KOPT-K1 (cell line): ENCODE measurements at regions not wholly inside any gene's neighbourhood (a gene's known extent, or its start where the extent isn't known, plus 50 kb on each side); places are given as distances from the start of the nearest gene placed in this dataset.
"Not testable (repeated sequence)": the region's sequence is repeated elsewhere in the genome, so short reads cannot be mapped to it uniquely, and the experiment has no call there.

Experiments
- H3K27ac ChIP-seq: fragments of 200-600 bp; sonication (generic); 2 replicates; pipeline ENCODE4 v1.5.1; 2016; ENCODE audit warnings: antibody characterized with exemption, mild to moderate bottlenecking, low read depth, low read length; ENCODE audit not compliant: poor library complexity, severe bottlenecking
- H3K36me3 ChIP-seq: fragments of 200-600 bp; sonication (generic); 2 replicates; pipeline ENCODE4 v1.5.1; 2017; ENCODE audit warnings: antibody characterized with exemption, mild to moderate bottlenecking, low read length, moderate library complexity; ENCODE audit not compliant: insufficient read depth
- H3K9me3 ChIP-seq: fragments of 200-600 bp; sonication (generic); 2 replicates; pipeline ENCODE4 v1.5.1; 2017; ENCODE audit warnings: antibody characterized with exemption, low read length, mild to moderate bottlenecking; ENCODE audit not compliant: insufficient read depth, poor library complexity, severe bottlenecking

- no peaks in the 10 kb centered on the region for H3K36me3 ChIP-seq
- no peaks in the 10 kb centered on the region for H3K9me3 ChIP-seq
- H3K27ac ChIP-seq: no peak overlapping the region
Observed at GRCh38 chr21:15119486-15119885, 54.7 kb upstream of the NRIP1 start.

- Histone ChIP-seq H3K27ac (no peak overlapping the region), H3K9me3 (no peaks in the 10 kb centered on the region), H3K36me3 (no peaks in the 10 kb centered on the region)
Observed at GRCh38 chr21:15121097-15121654, 56.4 kb upstream of the NRIP1 start.

- no peak overlapping the region for H3K27ac ChIP-seq
- H3K9me3 ChIP-seq: no peaks in the 10 kb centered on the region
- no peaks in the 10 kb centered on the region for H3K36me3 ChIP-seq
Observed at GRCh38 chr21:15121655-15122120, 56.9 kb upstream of the NRIP1 start.

GRCh38 chr21:15122241-15122640, 57.4 kb upstream of the NRIP1 start:
- Histone ChIP-seq H3K27ac (no peak overlapping the region), H3K36me3 (no peaks in the 10 kb centered on the region), H3K9me3 (no peaks in the 10 kb centered on the region)

- H3K9me3 ChIP-seq: no peaks in the 10 kb centered on the region
- no peak overlapping the region for H3K27ac ChIP-seq
- no peaks in the 10 kb centered on the region for H3K36me3 ChIP-seq
Observed at GRCh38 chr21:15124731-15125130, 59.9 kb upstream of the NRIP1 start.

GRCh38 chr21:15126948-15127347, 62.1 kb upstream of the NRIP1 start:
- no peaks in the 10 kb centered on the region for H3K9me3 ChIP-seq
- no peaks in the 10 kb centered on the region for H3K36me3 ChIP-seq
- no peak overlapping the region for H3K27ac ChIP-seq

- Histone ChIP-seq H3K27ac (no peak overlapping the region), H3K36me3 (no peaks in the 10 kb centered on the region), H3K9me3 (no peaks in the 10 kb centered on the region)
Observed at GRCh38 chr21:15127437-15127836, 62.6 kb upstream of the NRIP1 start.

- no peak overlapping the region for H3K27ac ChIP-seq
- H3K36me3 ChIP-seq: no peaks in the 10 kb centered on the region
- H3K9me3 ChIP-seq: no peaks in the 10 kb centered on the region
Observed at GRCh38 chr21:15128267-15128666, 63.5 kb upstream of the NRIP1 start.

GRCh38 chr21:15128714-15129113, 63.9 kb upstream of the NRIP1 start:
- H3K9me3 ChIP-seq, H3K27ac ChIP-seq, H3K36me3 ChIP-seq: not testable (repeated sequence)

GRCh38 chr21:15130326-15130725, 65.5 kb upstream of the NRIP1 start:
- H3K9me3 ChIP-seq: no peaks in the 10 kb centered on the region
- no peaks in the 10 kb centered on the region for H3K36me3 ChIP-seq
- no peak overlapping the region for H3K27ac ChIP-seq

GRCh38 chr21:15130751-15131150, 66.0 kb upstream of the NRIP1 start:
- no peaks in the 10 kb centered on the region for H3K36me3 ChIP-seq

GRCh38 chr21:15132781-15133180, 68.0 kb upstream of the NRIP1 start:
- no peaks in the 10 kb centered on the region for H3K9me3 ChIP-seq
- no peak overlapping the region for H3K27ac ChIP-seq
- H3K36me3 ChIP-seq: no peaks in the 10 kb centered on the region

More at GRCh38 chr21:15130751-15131150, 66.0 kb upstream of the NRIP1 start:
- no peak overlapping the region for H3K27ac ChIP-seq
- no peaks in the 10 kb centered on the region for H3K9me3 ChIP-seq

GRCh38 chr21:15134701-15135470, 70.1 kb upstream of the NRIP1 start:
- no peaks in the 10 kb centered on the region for H3K36me3 ChIP-seq
- no peaks in the 10 kb centered on the region for H3K9me3 ChIP-seq
- H3K27ac ChIP-seq: no peak overlapping the region

- Histone ChIP-seq H3K36me3 (no peaks in the 10 kb centered on the region), H3K27ac (no peak overlapping the region), H3K9me3 (no peaks in the 10 kb centered on the region)
Observed at GRCh38 chr21:15135867-15136629, 71.2 kb upstream of the NRIP1 start.

GRCh38 chr21:15138490-15138889, 73.7 kb upstream of the NRIP1 start:
- Histone ChIP-seq H3K36me3 (no peaks in the 10 kb centered on the region), H3K27ac (no peak overlapping the region), H3K9me3 (no peaks in the 10 kb centered on the region)
